ENCODE measurements at regions not wholly inside any gene's neighbourhood (a gene's known extent, or its start where the extent isn't known, plus 50 kb on each side); places are given as distances from the start of the nearest gene placed in this dataset.
"Not testable (repeated sequence)": the region's sequence is repeated elsewhere in the genome, so short reads cannot be mapped to it uniquely, and the experiment has no call there.

- in situ Hi-C loops (cut with MboI; ENCODE audit: low sequenced_read_pairs): no loop called here
Measured at GRCh38 chr2:57621122-57621663, 425.4 kb upstream of the VRK2 start.

- in situ Hi-C loops (cut with MboI; ENCODE audit: low sequenced_read_pairs): no loop called here
Measured at GRCh38 chr2:57622009-57622408, 424.6 kb upstream of the VRK2 start.

- in situ Hi-C loops (cut with MboI; ENCODE audit: low sequenced_read_pairs): no loop called here
Measured at GRCh38 chr2:57656198-57656597, 390.4 kb upstream of the VRK2 start.

- in situ Hi-C loops (cut with MboI; ENCODE audit: low sequenced_read_pairs): no loop called here
Measured at GRCh38 chr2:57669570-57669969, 377.0 kb upstream of the VRK2 start.

- in situ Hi-C loops (cut with MboI; ENCODE audit: low sequenced_read_pairs): no loop called here
Measured at GRCh38 chr2:57674025-57674424, 372.6 kb upstream of the VRK2 start.

- in situ Hi-C loops (cut with MboI; ENCODE audit: low sequenced_read_pairs): no loop called here
Measured at GRCh38 chr2:57674743-57675142, 371.9 kb upstream of the VRK2 start.

GRCh38 chr2:57677296-57677695, 369.3 kb upstream of the VRK2 start:
- in situ Hi-C loops (cut with MboI; ENCODE audit: low sequenced_read_pairs): no loop called here

- in situ Hi-C loops (cut with MboI; ENCODE audit: low sequenced_read_pairs): no loop called here
Measured at GRCh38 chr2:57681650-57682049, 365.0 kb upstream of the VRK2 start.

GRCh38 chr2:57685032-57685431, 361.6 kb upstream of the VRK2 start:
- in situ Hi-C loops (cut with MboI; ENCODE audit: low sequenced_read_pairs): no loop called here

- in situ Hi-C loops (cut with MboI; ENCODE audit: low sequenced_read_pairs): no loop called here
Measured at GRCh38 chr2:57692395-57692794, 354.2 kb upstream of the VRK2 start.

- in situ Hi-C loops (cut with MboI; ENCODE audit: low sequenced_read_pairs): no loop called here
Measured at GRCh38 chr2:57693177-57693576, 353.4 kb upstream of the VRK2 start.

GRCh38 chr2:57693965-57694364, 352.6 kb upstream of the VRK2 start:
- in situ Hi-C loops (cut with MboI; ENCODE audit: low sequenced_read_pairs): no loop called here

GRCh38 chr2:57696016-57696415, 350.6 kb upstream of the VRK2 start:
- in situ Hi-C loops (cut with MboI; ENCODE audit: low sequenced_read_pairs): no loop called here

GRCh38 chr2:57698392-57698791, 348.2 kb upstream of the VRK2 start:
- in situ Hi-C loops (cut with MboI; ENCODE audit: low sequenced_read_pairs): no loop called here

- in situ Hi-C loops (cut with MboI; ENCODE audit: low sequenced_read_pairs): no loop called here
Measured at GRCh38 chr2:57698935-57699449, 347.6 kb upstream of the VRK2 start.

- in situ Hi-C loops (cut with MboI; ENCODE audit: low sequenced_read_pairs): no loop called here
Measured at GRCh38 chr2:57701391-57701791, 345.2 kb upstream of the VRK2 start.

GRCh38 chr2:57703407-57703806, 343.2 kb upstream of the VRK2 start:
- in situ Hi-C loops (cut with MboI; ENCODE audit: low sequenced_read_pairs): no loop called here

GRCh38 chr2:57707794-57708193, 338.8 kb upstream of the VRK2 start:
- in situ Hi-C loops (cut with MboI; ENCODE audit: low sequenced_read_pairs): not testable (repeated sequence)

GRCh38 chr2:57711991-57712390, 334.6 kb upstream of the VRK2 start:
- in situ Hi-C loops (cut with MboI; ENCODE audit: low sequenced_read_pairs): no loop called here

GRCh38 chr2:57720728-57721627, 325.6 kb upstream of the VRK2 start:
- in situ Hi-C loops (cut with MboI; ENCODE audit: low sequenced_read_pairs): no loop called here

- in situ Hi-C loops (cut with MboI; ENCODE audit: low sequenced_read_pairs): no loop called here
Measured at GRCh38 chr2:57725337-57725947, 321.2 kb upstream of the VRK2 start.

GRCh38 chr2:57726294-57726693, 320.3 kb upstream of the VRK2 start:
- in situ Hi-C loops (cut with MboI; ENCODE audit: low sequenced_read_pairs): no loop called here
